Adrenal gland (tissue), 9 donors: ENCODE measurements at regions not wholly inside any gene's neighbourhood (a gene's known extent, or its start where the extent isn't known, plus 50 kb on each side); places are given as distances from the start of the nearest gene placed in this dataset.
A peak's percentile ranks its signal among the peaks of the same experiment; 100 is the strongest.

Source experiments
- DNase-seq, 7 donors: peaks; one replicate each; pipeline ENCODE4 v3.0.0-alpha.2; 2019 to 2020
- H3K27ac ChIP-seq, 5 donors: fragments of 200-600 bp; sonication (generic) in 4 of 5; 1 replicate in 3 of 5; 2 replicates in 2 of 5; pipeline versions ENCODE4 v1.5.1 to v1.8.0; 2016 to 2020; ENCODE audit warnings: mild to moderate bottlenecking in 1 of 5
- H3K27me3 ChIP-seq: fragments of 200-600 bp; 2 replicates; pipeline ENCODE4 v1.8.0; 2021
- H3K36me3 ChIP-seq, 2 donors: fragments of 200-600 bp; replicated peaks in 1 of 2; 1 replicate in 1 of 2; 2 replicates in 1 of 2; pipeline versions ENCODE4 v1.5.1 to v1.8.0; 2018 to 2022
- H3K4me1 ChIP-seq, 2 donors: fragments of 200-600 bp; replicated peaks in 1 of 2; 1 replicate in 1 of 2; 2 replicates in 1 of 2; pipeline versions ENCODE4 v1.5.1 to v1.8.0; 2018 to 2021
- H3K4me3 ChIP-seq, 4 donors: fragments of 200-600 bp; sonication (generic) in 3 of 4; one replicate each; pipeline ENCODE4 v1.5.1; 2016 to 2018
- H3K9me3 ChIP-seq, 3 donors: fragments of 200-600 bp; sonication (generic) in 1 of 3; replicated peaks in 1 of 3; 1 replicate in 2 of 3; 2 replicates in 1 of 3; pipeline versions ENCODE4 v1.5.1 to v1.8.0; 2016 to 2021
- CTCF ChIP-seq, 6 experiments: fragments of 450-650 bp in 4 of 6; fragments of 200-600 bp in 2 of 6; sonication (generic) in 1 of 6; IDR thresholded peaks; 1 replicate in 5 of 6; 2 replicates in 1 of 6; pipeline versions ENCODE4 v1.5.1 to v1.8.0; 2016 to 2021; ENCODE audit warnings: antibody characterized with exemption in 6 of 6, mild to moderate bottlenecking in 2 of 6, moderate library complexity in 1 of 6
- POLR2A ChIP-seq, 2 donors: fragments of 450-650 bp; IDR thresholded peaks; one replicate each; pipeline ENCODE4 v1.6.1; 2017; ENCODE audit warnings: antibody characterized with exemption in 2 of 2, mild to moderate bottlenecking in 2 of 2, moderate library complexity in 1 of 2
- WGBS, 4 donors: extraction: QIAGEN DNeasy Blood & Tissue Kit in 2 of 4; methylation state at CpG; one replicate each; pipeline versions ENCODE4 v1.1.5 to v1.1.7; 2013 to 2017; 5-methylcytosine and 5-hydroxymethylcytosine counted together
- intact Hi-C, 2 donors: fragments of 100-400 bp; cut with DNase I; formaldehyde crosslinking; loops; one replicate each; pipeline versions ENCODE4 v1.14.1 to v1.15.0; 2022 to 2023
- donor health status: healthy with polysubstance abuse.
- donor health status: Bipolar disorder and iron deficiency.
- donor health status: DM: yes; HTN: yes; CAD: no.
- donor health status: DM: no; HTN: no; CAD: no.
- donor health status: DM: no; HTN: no; CAD: no.

DNA sequence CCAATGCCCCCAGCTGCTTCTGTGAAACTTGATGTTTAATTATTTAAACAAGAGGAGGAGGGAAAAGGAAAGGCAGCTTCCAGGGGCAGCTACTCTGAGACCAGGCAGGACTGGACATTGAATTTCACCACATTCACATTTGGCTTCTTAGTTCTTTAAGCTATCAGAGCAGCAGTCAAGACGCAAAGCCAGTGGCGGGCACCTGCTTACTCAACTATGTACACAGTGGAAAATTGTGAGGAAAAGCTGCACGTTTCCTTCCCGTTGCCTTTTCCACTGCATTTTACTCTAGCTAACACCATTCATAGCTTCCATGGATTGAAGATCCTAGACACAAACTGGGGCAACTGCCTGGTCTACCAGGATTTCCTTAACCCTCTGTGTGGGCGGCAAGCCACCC is 200.3 kb downstream of the ERCC6L2 start:
- peaks cover 7 to 10% of the 10 kb centered on the region in 2 donors for H3K4me1 ChIP-seq
- intact Hi-C loops, result no loop called here
- no peak overlapping the region for H3K27ac ChIP-seq
- H3K9me3 ChIP-seq, result no peaks in the 10 kb centered on the region
- 91 to 98% (median 96%) methylated on average over 5 of the region's 5 CpGs for WGBS, 4 donors
- no peak overlapping the region for H3K4me3 ChIP-seq
- no peak for DNase-seq
- H3K27me3 ChIP-seq, result no peaks in the 10 kb centered on the region
- H3K36me3 ChIP-seq, result no peaks in the 10 kb centered on the region
- no peak for TF ChIP-seq CTCF (IDR thresholded peaks at IDR 0.05)
- TF ChIP-seq POLR2A (IDR thresholded peaks at IDR 0.05), result no peak

DNA sequence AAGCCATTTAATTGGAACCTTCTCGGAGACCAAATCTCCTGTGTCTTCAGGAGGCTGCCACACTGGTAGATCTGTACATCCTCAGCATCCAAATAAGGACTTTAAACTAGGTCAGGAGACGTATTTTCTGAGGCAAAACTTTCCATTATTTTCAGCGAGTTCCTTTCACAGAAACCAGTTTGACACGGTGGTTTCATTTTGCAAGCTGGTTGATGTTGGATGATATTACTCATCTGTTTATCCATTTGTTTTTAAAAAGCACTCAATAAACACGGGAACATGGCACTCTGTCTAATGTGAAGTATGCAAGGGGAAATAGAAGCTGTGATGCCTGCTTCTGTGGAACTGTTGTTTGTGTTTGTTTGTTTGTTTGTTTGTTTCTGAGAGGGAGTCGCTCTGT is 199.6 kb downstream of the ERCC6L2 start:
- intact Hi-C loops, result no loop called here
- WGBS, 4 donors, result 73 to 79% (median 78%) methylated on average over 6 of the region's 6 CpGs

GRCh38 chr9:96073531-96074480 is 198.3 kb downstream of the ERCC6L2 start:
- intact Hi-C loops, result no loop called here
- Histone ChIP-seq H3K9me3 (no peaks in the 10 kb centered on the region), H3K4me1 (peaks cover 2 to 4% of the 10 kb centered on the region in 2 donors), H3K36me3 (no peaks in the 10 kb centered on the region), H3K4me3 (no peak overlapping the region), H3K27ac (no peak overlapping the region), H3K27me3 (no peaks in the 10 kb centered on the region)
- DNase-seq, result peak in 1 of 7 donors; percentile 12
- 63 to 77% (median 73%) methylated on average over 11 of the region's 11 CpGs for WGBS, 4 donors
- no peak for TF ChIP-seq POLR2A (IDR thresholded peaks at IDR 0.05)
- no peak for TF ChIP-seq CTCF (IDR thresholded peaks at IDR 0.05)

More for the DNA sequence above, 199.6 kb downstream of the ERCC6L2 start:
- H3K36me3 ChIP-seq, result no peaks in the 10 kb centered on the region
- DNase-seq, result no peak
- H3K27ac ChIP-seq, result no peak overlapping the region
- no peaks in the 10 kb centered on the region for H3K27me3 ChIP-seq
- H3K4me1 ChIP-seq, result peaks cover 7 to 10% of the 10 kb centered on the region in 2 donors
- H3K9me3 ChIP-seq, result no peaks in the 10 kb centered on the region
- TF ChIP-seq CTCF (IDR thresholded peaks at IDR 0.05), result no peak
- TF ChIP-seq POLR2A (IDR thresholded peaks at IDR 0.05), result no peak
- no peak overlapping the region for H3K4me3 ChIP-seq

DNA sequence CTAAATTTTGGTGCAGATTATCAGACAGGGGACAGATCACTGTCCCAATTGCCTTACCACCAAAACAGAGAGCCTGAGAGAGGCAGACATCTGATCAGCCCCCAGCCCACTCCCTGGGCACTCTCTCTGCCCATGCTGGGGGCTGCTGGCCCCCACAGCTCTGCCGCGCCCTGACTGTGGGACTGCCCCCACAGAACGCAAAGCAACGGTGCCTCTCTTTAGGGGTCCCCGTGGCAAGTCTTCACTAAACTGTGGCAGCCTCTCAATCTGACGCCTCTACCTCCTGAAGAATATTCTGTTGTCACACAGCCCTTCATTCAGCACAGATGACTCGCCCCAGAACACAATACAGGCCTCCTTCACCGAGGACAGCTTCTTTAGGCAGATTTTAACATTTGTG is 197.4 kb downstream of the ERCC6L2 start:
- no peaks in the 10 kb centered on the region for H3K4me1 ChIP-seq
- H3K27me3 ChIP-seq, result no peaks in the 10 kb centered on the region
- DNase-seq, result no peak
- TF ChIP-seq CTCF (IDR thresholded peaks at IDR 0.05), result no peak
- no peak for TF ChIP-seq POLR2A (IDR thresholded peaks at IDR 0.05)
- no peak overlapping the region for H3K27ac ChIP-seq
- H3K36me3 ChIP-seq, result no peaks in the 10 kb centered on the region
- WGBS, 4 donors, result 82 to 94% (median 94%) methylated on average over 7 to 8 of the region's 8 CpGs
- H3K4me3 ChIP-seq, result no peak overlapping the region
- H3K9me3 ChIP-seq, result no peaks in the 10 kb centered on the region
- intact Hi-C loops, result no loop called here
